Panc1 (cell line): ENCODE measurements at regions not wholly inside any gene's neighbourhood (a gene's known extent, or its start where the extent isn't known, plus 50 kb on each side); places are given as distances from the start of the nearest gene placed in this dataset.

Experiments used
- ATAC-seq: fragments of 200-7000 bp; cut with Tn5 transposase; 2 replicates; pipeline ENCODE4 v1.9.1; 2020; ENCODE audit warnings: mild to moderate bottlenecking, moderate library complexity
- BruUV-seq: library from RNA; stranded (reverse); fragments of 400-500 nt; replicated peaks from 2 replicates; lab custom pipeline; 2021; lab: Mats Ljungman, UMichigan
- CTCF ChIA-PET: fragments of 300-600 bp; sonication (Branson Sonifier 250); formaldehyde crosslinking; loops from one replicate; lab custom pipeline; 2022; ENCODE audit warnings: antibody characterized with exemption; lab: Charles Lee
- POLR2A ChIA-PET: fragments of 300-600 bp; sonication (Branson Sonifier 250); formaldehyde crosslinking; loops from one replicate; lab custom pipeline; 2022; ENCODE audit warnings: antibody characterized with exemption; lab: Charles Lee
- DNase-seq: peaks from one replicate; pipeline ENCODE4 v3.0.0-alpha.2; 2010; ENCODE audit warnings: low read depth, low spot score
- H3K27ac ChIP-seq: 2 replicates; pipeline ENCODE4 v1.5.1; 2011; ENCODE audit warnings: mild to moderate bottlenecking, low read length, inconsistent platforms
- H3K27me3 ChIP-seq: fragments of 200-500 bp; sonication (Bioruptor generic); 2 replicates; pipeline ENCODE4 v1.6.0; 2014; ENCODE audit warnings: low read length, inconsistent platforms; ENCODE audit not compliant: control insufficient read depth, insufficient read depth
- H3K36me3 ChIP-seq: fragments of 200-500 bp; sonication (Bioruptor generic); 2 replicates; pipeline ENCODE4 v1.5.1; 2014; ENCODE audit warnings: inconsistent platforms, mild to moderate bottlenecking, low read length, moderate library complexity; ENCODE audit not compliant: control insufficient read depth, insufficient read depth
- H3K4me1 ChIP-seq: 2 replicates; pipeline ENCODE4 v1.5.1; 2011; ENCODE audit warnings: inconsistent platforms, mild to moderate bottlenecking, low read length, moderate library complexity; ENCODE audit not compliant: control insufficient read depth, insufficient read depth
- H3K4me3 ChIP-seq, 2 experiments: 2 replicates each; pipeline ENCODE4 v1.5.1; 2011 to 2012; ENCODE audit warnings: low read depth in 2 of 2, low read length in 2 of 2, mild to moderate bottlenecking in 2 of 2, inconsistent platforms in 1 of 2, moderate library complexity in 1 of 2
- H3K9me3 ChIP-seq: fragments of 200-500 bp; sonication (Bioruptor generic); 2 replicates; pipeline ENCODE4 v1.5.1; 2014; ENCODE audit warnings: low read depth, mild to moderate bottlenecking, inconsistent platforms, low read length, moderate library complexity; ENCODE audit not compliant: control insufficient read depth, insufficient read depth
- POLR2AphosphoS5 ChIP-seq: IDR thresholded peaks from 2 replicates; pipeline ENCODE4 v1.6.1; 2012; ENCODE audit warnings: mild to moderate bottlenecking, low read depth, low read length, moderate library complexity
- SIN3A ChIP-seq: IDR thresholded peaks from 2 replicates; pipeline ENCODE4 v1.6.1; 2012; ENCODE audit warnings: low read depth, mild to moderate bottlenecking, low read length, moderate library complexity, borderline replicate concordance; ENCODE audit not compliant: insufficient read depth
- TCF7L2 ChIP-seq: IDR thresholded peaks from 2 replicates; pipeline ENCODE4 v1.6.1; 2011; ENCODE audit warnings: mild to moderate bottlenecking, low read depth, low read length, inconsistent platforms
- in situ Hi-C: cut with HindIII; loops from 2 replicates; pipeline ENCODE4 v1.10.0; 2016; ENCODE audit warnings: low sequenced_read_pairs, low pct_unique_long_range_greater_than_20kb
- intact Hi-C: fragments of 100-400 bp; cut with micrococcal nuclease; formaldehyde crosslinking; loops from one replicate; pipeline ENCODE4 v1.10.0; 2022; ENCODE audit not compliant: unreplicated experiment
- TF ChIP-seq, protein P1 (sequence below): fragments of 450-650 bp; IDR thresholded peaks from 2 replicates; pipeline ENCODE4 v1.5.1; 2017; ENCODE audit warnings: mild to moderate bottlenecking
- TF ChIP-seq, protein P2 (sequence below), 2 experiments: IDR thresholded peaks; 2 replicates each; pipeline ENCODE4 v1.6.1; 2011 to 2012; ENCODE audit warnings: low read depth in 2 of 2, control low read depth in 1 of 2, low read length in 1 of 2, mild to moderate bottlenecking in 1 of 2, moderate library complexity in 1 of 2; ENCODE audit not compliant: insufficient read depth in 1 of 2

DNA sequence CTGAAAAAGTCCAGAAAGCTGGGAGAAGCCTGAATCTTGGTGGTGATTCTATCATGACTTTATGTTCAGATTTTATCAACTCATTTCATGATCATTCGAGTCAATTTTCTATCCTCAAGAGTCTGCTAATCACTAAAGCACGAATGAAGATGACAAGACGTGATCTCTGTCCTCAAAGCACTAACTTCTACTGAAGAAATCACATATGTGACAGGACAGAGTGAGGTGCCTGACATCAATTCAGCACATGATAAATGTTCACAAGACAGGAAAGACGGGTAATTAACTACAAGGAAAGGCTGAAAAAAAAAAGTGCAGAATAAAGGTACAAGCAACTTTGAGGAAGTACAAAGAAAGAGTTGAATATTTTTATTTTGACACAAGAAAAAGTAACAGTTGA is 487.1 kb downstream of the EFNB2 start:
- no peak for TF ChIP-seq POLR2AphosphoS5
- TF ChIP-seq TCF7L2: no peak
- TF ChIP-seq, protein P1, sequence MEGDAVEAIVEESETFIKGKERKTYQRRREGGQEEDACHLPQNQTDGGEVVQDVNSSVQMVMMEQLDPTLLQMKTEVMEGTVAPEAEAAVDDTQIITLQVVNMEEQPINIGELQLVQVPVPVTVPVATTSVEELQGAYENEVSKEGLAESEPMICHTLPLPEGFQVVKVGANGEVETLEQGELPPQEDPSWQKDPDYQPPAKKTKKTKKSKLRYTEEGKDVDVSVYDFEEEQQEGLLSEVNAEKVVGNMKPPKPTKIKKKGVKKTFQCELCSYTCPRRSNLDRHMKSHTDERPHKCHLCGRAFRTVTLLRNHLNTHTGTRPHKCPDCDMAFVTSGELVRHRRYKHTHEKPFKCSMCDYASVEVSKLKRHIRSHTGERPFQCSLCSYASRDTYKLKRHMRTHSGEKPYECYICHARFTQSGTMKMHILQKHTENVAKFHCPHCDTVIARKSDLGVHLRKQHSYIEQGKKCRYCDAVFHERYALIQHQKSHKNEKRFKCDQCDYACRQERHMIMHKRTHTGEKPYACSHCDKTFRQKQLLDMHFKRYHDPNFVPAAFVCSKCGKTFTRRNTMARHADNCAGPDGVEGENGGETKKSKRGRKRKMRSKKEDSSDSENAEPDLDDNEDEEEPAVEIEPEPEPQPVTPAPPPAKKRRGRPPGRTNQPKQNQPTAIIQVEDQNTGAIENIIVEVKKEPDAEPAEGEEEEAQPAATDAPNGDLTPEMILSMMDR: no peak
- TF ChIP-seq, protein P2, sequence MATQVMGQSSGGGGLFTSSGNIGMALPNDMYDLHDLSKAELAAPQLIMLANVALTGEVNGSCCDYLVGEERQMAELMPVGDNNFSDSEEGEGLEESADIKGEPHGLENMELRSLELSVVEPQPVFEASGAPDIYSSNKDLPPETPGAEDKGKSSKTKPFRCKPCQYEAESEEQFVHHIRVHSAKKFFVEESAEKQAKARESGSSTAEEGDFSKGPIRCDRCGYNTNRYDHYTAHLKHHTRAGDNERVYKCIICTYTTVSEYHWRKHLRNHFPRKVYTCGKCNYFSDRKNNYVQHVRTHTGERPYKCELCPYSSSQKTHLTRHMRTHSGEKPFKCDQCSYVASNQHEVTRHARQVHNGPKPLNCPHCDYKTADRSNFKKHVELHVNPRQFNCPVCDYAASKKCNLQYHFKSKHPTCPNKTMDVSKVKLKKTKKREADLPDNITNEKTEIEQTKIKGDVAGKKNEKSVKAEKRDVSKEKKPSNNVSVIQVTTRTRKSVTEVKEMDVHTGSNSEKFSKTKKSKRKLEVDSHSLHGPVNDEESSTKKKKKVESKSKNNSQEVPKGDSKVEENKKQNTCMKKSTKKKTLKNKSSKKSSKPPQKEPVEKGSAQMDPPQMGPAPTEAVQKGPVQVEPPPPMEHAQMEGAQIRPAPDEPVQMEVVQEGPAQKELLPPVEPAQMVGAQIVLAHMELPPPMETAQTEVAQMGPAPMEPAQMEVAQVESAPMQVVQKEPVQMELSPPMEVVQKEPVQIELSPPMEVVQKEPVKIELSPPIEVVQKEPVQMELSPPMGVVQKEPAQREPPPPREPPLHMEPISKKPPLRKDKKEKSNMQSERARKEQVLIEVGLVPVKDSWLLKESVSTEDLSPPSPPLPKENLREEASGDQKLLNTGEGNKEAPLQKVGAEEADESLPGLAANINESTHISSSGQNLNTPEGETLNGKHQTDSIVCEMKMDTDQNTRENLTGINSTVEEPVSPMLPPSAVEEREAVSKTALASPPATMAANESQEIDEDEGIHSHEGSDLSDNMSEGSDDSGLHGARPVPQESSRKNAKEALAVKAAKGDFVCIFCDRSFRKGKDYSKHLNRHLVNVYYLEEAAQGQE (IDR thresholded peaks at IDR 0.05; ENCODE audit: insufficient read depth in 1 of 2, low read depth in 2 of 2, low read length in 1 of 2): no peak
- no peak for TF ChIP-seq SIN3A
- in situ Hi-C loops (no loop called here), intact Hi-C loops (no loop called here)
- DNase-seq: no peak
- POLR2A ChIA-PET: interaction anchor here (0.5 kb wide), 1 partner anchor 296 kb away, joined by 3 read pairs; no protein-coding TSS in a partner anchor
- H3K36me3 ChIP-seq: no peaks in the 10 kb centered on the region
- no TSS peak for BruUV-seq
- H3K9me3 ChIP-seq: no peaks in the 10 kb centered on the region
- no peak overlapping the region for H3K4me3 ChIP-seq
- CTCF ChIA-PET: no interaction called here
- no peak overlapping the region for H3K27ac ChIP-seq
- H3K27me3 ChIP-seq: no peaks in the 10 kb centered on the region
- H3K4me1 ChIP-seq: no peaks in the 10 kb centered on the region
- ATAC-seq: no peak

DNA sequence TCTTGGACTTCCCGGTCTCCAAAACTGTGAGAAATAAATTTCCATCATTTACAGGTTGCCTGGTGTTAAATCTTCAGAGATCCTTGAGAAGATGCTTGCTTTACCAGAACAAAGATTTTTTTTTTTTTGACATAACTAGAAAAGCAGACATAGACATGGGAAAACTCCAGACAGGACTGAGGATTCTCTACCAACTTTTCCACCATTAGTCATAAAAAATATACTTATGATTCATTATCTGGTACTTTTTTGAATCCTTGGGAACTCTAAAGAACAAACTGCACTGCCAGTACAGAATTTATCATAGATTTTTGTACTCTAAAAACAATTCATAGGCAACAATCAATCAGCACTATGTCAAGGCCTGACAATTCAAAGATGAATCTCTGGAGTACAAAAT is 487.6 kb downstream of the EFNB2 start:
- no peaks in the 10 kb centered on the region for H3K36me3 ChIP-seq
- H3K27me3 ChIP-seq: no peaks in the 10 kb centered on the region
- H3K4me3 ChIP-seq: no peak overlapping the region
- TF ChIP-seq, protein P1: no peak
- TF ChIP-seq TCF7L2 (no peak), SIN3A (no peak), POLR2AphosphoS5 (no peak)
- TF ChIP-seq, protein P2 (IDR thresholded peaks at IDR 0.05; ENCODE audit: insufficient read depth in 1 of 2, low read depth in 2 of 2, low read length in 1 of 2): no peak
- H3K4me1 ChIP-seq: no peaks in the 10 kb centered on the region
- no peaks in the 10 kb centered on the region for H3K9me3 ChIP-seq
- intact Hi-C loops: no loop called here
- no peak for DNase-seq
- in situ Hi-C loops: no loop called here
- POLR2A ChIA-PET: no interaction called here
- no TSS peak for BruUV-seq
- H3K27ac ChIP-seq: no peak overlapping the region
- CTCF ChIA-PET: no interaction called here
- no peak for ATAC-seq
